ENCODE measurements at regions not wholly inside any gene's neighbourhood (a gene's known extent, or its start where the extent isn't known, plus 50 kb on each side); places are given as distances from the start of the nearest gene placed in this dataset.
"Not testable (repeated sequence)": the region's sequence is repeated elsewhere in the genome, so short reads cannot be mapped to it uniquely, and the experiment has no call there.

- no peak for DNase-seq
Observed at GRCh38 chr2:4140281-4140970, 437.1 kb downstream of the DCDC2C start.

GRCh38 chr2:4144731-4145130, 441.4 kb downstream of the DCDC2C start:
- DNase-seq = no peak

DNA sequence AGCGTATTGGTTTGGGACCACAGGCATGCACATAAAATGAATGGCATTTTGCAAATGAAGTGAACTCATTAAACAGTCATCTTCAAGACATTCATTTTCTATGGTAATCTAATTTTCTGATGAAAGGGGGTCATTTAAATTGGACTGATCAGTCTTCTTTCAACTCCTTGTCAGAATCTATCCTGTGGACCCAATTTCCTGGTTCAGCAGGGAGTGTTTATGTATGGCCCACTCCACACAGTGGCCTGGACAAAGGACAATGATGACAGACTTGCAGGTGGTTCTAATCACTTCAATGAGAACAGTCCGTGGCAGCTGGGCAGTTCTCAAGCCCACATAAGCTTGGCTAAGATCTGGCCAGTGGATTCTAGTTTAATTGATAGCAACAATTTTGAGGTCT, 448.1 kb downstream of the DCDC2C start:
- no peak for DNase-seq

DNA sequence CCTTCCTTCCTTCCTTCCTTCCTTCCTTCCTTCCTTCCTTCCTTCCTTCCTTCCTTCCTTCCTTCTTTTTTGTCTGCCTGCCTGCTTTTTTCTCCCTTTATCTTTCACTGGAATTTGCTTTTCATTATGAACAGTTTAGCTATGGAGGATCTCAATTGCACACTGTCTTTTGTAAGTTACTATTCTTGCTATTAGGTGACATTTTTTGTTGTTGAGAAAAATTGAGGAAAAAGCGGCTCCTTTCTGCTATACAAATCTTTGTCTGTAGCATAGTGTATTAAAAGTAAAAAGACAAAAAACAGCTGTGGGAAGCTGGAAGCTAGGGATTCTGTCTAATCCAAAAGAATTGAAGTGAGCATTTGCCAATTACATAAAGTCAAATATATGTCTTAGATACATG, 448.7 kb downstream of the DCDC2C start:
- DNase-seq = no peak

GRCh38 chr2:4168834-4169233, 465.5 kb downstream of the DCDC2C start:
- no peak for DNase-seq

DNA sequence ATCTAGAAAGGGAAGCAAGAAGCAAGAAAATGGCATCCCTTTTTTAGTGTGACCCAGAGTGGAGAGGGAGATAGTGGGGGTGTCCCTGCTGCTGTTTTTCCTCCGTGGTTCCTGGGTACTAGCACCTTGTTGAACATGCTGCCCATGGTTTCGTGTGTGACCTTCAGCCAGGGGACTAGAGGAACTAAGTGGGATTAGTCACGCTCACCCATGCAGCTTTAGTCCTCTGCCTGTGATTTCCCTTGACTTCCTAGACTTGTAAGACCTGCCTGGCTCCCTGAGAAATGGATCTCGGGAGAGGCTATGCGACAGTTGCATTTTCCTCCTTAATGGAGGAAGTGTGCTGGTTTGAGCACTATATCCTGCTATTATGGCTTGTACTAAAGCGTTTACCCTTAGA, 471.4 kb downstream of the DCDC2C start:
- no peak for DNase-seq

- DNase-seq = no peak
Observed at GRCh38 chr2:4175343-4175742, 472.0 kb downstream of the DCDC2C start.

GRCh38 chr2:4180631-4181030, 477.3 kb downstream of the DCDC2C start:
- DNase-seq = no peak

- no peak for DNase-seq
Observed at GRCh38 chr2:4181062-4181461, 477.7 kb downstream of the DCDC2C start.

DNA sequence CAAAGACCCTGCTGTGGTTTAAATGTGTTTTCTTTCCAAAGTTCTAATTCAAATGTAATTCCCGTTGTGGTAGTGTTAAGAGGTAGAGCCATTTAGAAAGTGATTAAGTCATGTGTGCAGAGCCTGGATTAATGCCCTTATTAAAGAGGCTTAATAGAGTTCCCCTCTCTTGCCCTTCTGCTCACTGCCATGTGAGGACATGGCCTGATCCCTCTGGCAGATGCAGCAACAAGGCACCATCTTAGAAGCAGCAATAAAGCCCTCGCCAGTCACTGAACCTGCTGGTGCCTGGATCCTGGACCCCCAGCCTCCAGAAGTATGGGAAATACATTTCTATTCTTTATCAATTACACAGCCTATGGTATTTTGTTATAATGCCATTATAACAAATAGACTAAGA, 485.2 kb downstream of the DCDC2C start:
- no peak for DNase-seq

DNA sequence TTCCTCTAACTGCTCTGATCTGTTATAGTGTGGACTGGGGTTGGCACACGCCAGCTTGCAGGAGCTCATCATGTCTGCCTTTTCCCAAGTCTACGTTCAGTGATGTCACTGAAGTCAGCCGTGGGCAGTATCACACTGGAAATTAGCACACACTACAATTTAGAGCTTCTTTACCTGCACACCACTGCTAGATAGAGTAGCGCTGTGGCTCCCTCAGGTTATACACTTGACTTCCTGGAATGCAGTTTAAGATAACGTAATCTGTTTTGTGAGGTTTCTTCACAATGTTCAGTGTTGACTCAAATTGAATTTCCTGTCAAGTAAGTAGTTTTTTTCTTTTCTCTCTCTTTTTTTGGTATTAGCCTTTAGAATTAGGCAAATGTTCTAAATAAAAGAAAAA, 487.2 kb downstream of the DCDC2C start:
- no peak for DNase-seq

DNA sequence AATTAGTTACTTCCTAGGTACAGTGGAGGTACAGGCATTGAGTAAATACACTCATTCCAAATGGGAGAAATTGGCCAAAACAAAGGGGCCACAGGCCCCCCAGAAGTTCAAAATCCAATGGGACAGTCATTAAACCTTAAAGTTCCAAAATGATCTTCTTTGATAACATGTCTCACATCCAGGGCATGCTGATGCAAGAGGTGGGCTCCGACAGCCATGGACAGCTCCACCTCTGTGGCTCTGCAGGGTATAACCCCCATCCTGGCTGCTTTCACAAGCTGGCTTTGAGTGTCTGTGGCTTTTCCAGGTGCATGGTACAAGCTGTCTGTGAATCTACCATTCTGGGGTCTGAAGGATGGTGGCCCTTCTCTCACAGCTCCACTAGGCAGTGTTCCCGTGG, 488.7 kb downstream of the DCDC2C start:
- DNase-seq = no peak

DNA sequence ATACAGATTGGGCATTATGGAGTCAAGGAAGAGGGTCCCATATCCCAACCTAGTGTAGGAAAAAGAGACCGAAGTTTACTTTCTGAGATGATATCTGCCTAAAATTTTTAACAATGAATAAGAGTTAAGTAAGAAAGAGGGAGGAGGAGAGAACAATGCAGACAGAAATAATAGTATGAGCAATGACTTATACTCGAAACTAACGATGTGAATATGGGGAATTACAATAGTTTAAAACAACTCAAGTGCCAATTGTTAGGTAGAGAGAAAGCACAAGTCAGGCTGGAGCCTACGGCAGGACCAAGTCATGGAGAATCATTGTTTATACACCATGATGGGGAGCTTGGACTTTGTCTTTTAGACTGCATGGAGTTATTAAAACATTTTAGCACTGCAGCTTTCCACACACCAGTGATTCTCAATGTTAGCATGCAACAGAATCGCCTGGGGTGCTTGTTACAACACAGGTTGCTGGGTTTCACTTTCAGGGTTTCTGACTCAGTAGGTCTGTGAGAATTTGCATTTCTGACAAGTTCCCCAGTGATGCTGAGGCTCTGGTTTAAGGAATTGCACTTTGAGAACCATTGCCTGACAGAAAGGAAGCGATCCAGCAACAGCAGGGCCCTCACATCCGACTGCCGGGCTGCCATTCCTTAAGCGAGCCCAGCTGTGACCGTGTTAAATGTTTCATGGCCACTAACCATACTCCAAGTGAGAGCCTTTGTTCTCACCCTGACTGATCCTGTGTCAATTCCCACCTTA, 511.2 kb downstream of the DCDC2C start:
- DNase-seq = no peak

DNA sequence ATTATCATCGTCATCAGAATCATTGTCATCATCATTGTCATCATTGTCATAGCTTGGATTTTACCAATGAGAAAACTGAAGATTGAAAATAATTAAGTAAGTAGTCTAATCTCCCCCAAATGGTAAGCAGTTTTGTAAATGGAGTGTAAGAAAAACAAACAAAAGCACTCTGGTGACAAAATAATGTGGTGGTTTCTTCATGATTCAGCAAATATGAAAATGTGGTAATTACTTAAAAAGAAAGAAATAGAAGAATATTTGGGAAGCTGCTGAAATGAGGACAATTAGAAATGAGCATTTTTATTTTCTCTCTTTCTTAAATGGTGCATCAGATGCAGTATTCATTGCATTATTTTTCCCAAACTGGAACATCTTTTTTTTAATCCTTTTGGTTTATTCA, 514.4 kb downstream of the DCDC2C start:
- no peak for DNase-seq

DNA sequence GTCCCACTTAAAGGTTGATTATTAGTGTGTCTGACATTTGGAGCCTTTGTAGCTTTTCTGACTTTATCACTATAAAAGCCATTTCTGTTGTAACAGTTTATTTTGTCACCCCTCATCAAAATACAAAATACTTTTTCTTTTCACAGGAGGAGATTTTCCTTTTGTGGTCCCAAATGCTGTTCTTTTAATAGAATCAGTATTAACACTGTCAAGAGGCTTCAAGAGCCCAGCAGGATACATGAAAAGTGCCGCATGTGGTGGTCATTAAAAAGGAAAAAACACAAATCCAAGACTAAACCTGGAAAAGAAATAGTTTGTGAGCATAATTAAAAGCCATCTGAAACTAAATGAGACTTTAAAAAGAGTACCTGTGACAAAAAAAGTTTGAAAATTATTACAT, 515.7 kb downstream of the DCDC2C start:
- no peak for DNase-seq

DNA sequence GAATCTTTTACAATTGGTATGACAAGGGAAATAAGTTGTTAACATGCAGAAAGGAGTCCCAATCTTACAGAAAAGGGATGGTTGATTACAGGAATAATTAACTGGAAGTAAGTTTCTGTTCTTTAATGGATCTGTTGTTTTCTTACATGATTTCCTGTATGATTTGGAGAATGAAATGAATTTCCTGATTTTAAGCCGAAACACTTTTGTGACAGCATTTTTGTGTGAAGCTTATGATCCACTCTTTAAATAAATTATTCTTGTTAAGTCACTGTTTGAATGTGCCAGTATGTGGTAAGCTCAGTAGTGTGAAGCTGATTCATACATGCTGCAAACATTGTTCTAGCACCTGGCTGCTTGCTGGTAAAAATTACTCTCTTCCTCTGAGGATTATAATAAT, 516.2 kb downstream of the DCDC2C start:
- DNase-seq = no peak

DNA sequence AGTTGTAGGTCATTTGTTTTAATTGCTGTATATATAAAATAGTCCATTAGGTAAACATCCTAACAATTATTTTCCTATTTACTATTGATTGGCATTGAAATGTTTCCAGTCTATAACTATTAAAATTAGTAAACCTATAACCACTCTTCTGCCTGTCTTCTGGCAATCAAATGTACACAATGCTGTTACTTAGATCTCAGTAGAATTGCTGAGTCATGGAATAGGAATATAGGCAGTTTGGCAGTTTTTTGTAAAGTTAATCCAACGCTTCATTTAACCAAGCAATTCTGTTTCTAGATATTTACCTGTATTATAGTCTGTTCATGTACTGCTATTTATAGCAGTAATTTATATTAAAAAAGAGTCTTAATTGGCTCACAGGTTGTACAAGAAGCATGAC, 518.1 kb downstream of the DCDC2C start:
- DNase-seq = no peak

- no peak for DNase-seq
Observed at GRCh38 chr2:4221845-4222244, 518.5 kb downstream of the DCDC2C start.

GRCh38 chr2:4244422-4244821, 541.0 kb downstream of the DCDC2C start:
- not testable (repeated sequence) for DNase-seq

DNA sequence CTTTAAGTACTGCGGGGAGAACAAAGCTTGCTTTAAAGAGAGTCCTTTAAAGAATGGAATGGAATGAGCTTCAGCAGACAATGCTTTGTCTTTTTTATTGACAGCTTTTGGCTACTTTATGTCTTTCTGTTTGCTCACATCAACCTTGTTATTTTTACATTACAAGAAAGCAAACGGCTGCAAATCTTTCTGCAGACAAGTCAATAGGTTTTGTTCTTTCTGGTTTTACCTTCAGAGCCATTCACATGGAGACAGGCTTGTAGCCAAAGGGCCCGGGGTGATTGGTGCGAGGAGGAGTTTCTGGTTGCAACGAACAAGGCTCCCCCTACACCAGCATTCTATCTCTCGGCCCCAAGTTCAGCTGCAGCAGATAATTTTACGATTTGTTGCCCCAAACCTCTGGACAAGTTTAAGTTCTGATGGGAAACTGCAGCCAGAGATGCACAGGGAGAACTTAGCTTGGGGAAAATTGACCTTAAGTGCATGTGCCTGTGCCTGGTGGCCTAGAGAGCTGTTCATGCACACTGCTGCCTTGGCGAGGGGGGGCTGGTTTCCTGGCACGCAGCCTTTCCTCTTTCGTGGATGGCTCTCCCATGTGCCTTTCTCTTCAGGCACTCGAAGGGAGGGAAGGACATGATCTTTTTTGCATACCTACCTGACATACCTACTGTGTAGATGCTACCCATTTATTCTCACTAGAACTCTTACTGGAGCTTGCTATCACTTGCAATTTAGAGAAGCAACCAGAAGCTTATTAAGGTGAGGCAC, 543.2 kb downstream of the DCDC2C start:
- DNase-seq = no peak

GRCh38 chr2:4247791-4248190, 544.4 kb downstream of the DCDC2C start:
- no peak for DNase-seq

DNA sequence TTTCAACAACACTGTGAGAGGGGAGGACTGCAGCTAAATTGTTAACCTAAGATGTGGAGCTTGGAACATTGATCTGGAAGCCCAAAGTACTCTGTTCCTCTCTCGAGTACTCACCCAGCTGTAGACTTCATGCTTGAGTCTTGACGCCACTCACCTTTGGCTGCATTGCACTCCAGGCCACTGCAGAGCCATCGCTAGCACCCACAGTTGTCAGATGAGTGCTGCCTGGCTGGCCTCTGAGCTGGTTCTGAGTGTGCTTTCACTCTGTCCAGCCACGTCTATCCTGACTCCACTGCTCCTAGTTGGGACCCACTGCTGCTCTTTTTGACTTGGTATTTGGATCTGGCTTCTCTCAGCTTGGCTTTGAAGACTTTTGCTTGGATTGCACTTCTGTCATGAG, 552.1 kb downstream of the DCDC2C start:
- no peak for DNase-seq

DNA sequence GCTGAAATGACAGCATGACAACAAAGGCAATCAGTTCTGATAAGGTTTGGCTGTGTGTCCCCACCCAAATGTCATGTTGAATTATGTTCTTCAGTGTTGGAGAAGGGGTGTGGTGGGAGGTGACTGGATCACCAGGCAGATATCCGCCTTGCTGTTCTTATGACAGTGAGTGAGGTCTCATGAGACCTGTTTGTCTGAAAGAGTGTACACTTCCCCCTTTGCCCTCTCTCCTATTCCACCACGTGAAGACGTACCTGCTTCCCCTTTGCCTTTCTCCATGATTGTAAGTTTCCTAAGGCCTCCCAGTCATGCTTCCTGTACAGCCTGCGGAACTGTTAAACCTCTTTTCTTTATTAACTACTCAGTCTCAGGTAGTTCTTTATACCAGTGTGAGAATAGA, 553.0 kb downstream of the DCDC2C start:
- no peak for DNase-seq

GRCh38 chr2:4258563-4258962, 555.2 kb downstream of the DCDC2C start:
- DNase-seq = no peak
